ENCODE measurements at regions not wholly inside any gene's neighbourhood (a gene's known extent, or its start where the extent isn't known, plus 50 kb on each side); places are given as distances from the start of the nearest gene placed in this dataset.

GRCh38 chr20:43287637-43288036 lies 97.9 kb upstream of the PTPRT start:
- H3K36me3 ChIP-seq (ENCODE audit: insufficient read depth), result peaks cover 5% of the 10 kb centered on the region; the same call in 1 of the 2 replicates
- Mint-ChIP-seq H3K4me3 (no peak overlapping the region), H3K4me1 (no peaks in the 10 kb centered on the region), H3K36me3 (ENCODE audit: low read depth) (peaks cover 31% of the 10 kb centered on the region), H3K9me3 (peaks cover 93% of the 10 kb centered on the region), H3K27me3 (ENCODE audit: insufficient read depth, low read depth, poor library complexity) (peaks cover 7% of the 10 kb centered on the region), H3K27ac (no peak overlapping the region)
- H3F3A ChIP-seq (replicated peaks; ENCODE audit: low read depth), result no peaks in the 10 kb centered on the region
- no peaks in the 10 kb centered on the region for H3K27me3 ChIP-seq (ENCODE audit: insufficient read depth)
- TF ChIP-seq STAT1 (IDR thresholded peaks at IDR 0.05; ENCODE audit: unreplicated experiment), result no peak
- no peak for TF ChIP-seq REST (IDR thresholded peaks at IDR 0.05; ENCODE audit: unreplicated experiment)
- no peak for TF ChIP-seq NANOG (IDR thresholded peaks at IDR 0.05; ENCODE audit: borderline replicate concordance)
- no peak for TF ChIP-seq EZH2 (IDR thresholded peaks at IDR 0.05; ENCODE audit: low read depth, unreplicated experiment)
- no peak for TF ChIP-seq POLR2AphosphoS5 (IDR thresholded peaks at IDR 0.05; ENCODE audit: low read depth)
- no peak for TF ChIP-seq ETS1 (IDR thresholded peaks at IDR 0.05)
- no peak for TF ChIP-seq ZNF114 (CRISPR knock-in tag; IDR thresholded peaks at IDR 0.05)
- no peak for TF ChIP-seq JUNB (IDR thresholded peaks at IDR 0.05; ENCODE audit: unreplicated experiment)
- no peak for TF ChIP-seq ZNF462 (CRISPR knock-in tag; IDR thresholded peaks at IDR 0.05)
- TF ChIP-seq ZNF331 (CRISPR knock-in tag; IDR thresholded peaks at IDR 0.05; ENCODE audit: low read depth), result no peak
- TF ChIP-seq CTCF (conservative IDR thresholded peaks at IDR 0.05; ENCODE audit: low read depth in 2 of 2), result no peak
- no peak for TF ChIP-seq CREB1 (CRISPR knock-in tag; IDR thresholded peaks at IDR 0.05; ENCODE audit: low read depth)
- TF ChIP-seq EZH2phosphoT487 (IDR thresholded peaks at IDR 0.05; ENCODE audit: unreplicated experiment), result no peak
- no peak for ATAC-seq
- H4K20me1 ChIP-seq (replicated peaks; ENCODE audit: insufficient read depth), result no peaks in the 10 kb centered on the region
- H3K27ac ChIP-seq (ENCODE audit: low read depth), result no peak overlapping the region
- no peak overlapping the region for H3K4me3 ChIP-seq
- no peaks in the 10 kb centered on the region for H3K79me2 ChIP-seq (replicated peaks; ENCODE audit: insufficient read depth)
- H3K4me2 ChIP-seq, result no peak overlapping the region
- no peaks in the 10 kb centered on the region for H3K4me1 ChIP-seq (ENCODE audit: insufficient read depth)
- no peaks in the 10 kb centered on the region for H3K9me2 ChIP-seq (ENCODE audit: insufficient read depth)
- no peak for DNase-seq (ENCODE audit: low spot score)
- no peak overlapping the region for H2AFZ ChIP-seq

All from GM23338 (cell line).